PC-9 (cell line): ENCODE measurements at regions not wholly inside any gene's neighbourhood (a gene's known extent, or its start where the extent isn't known, plus 50 kb on each side); places are given as distances from the start of the nearest gene placed in this dataset.
"Not testable (repeated sequence)": the region's sequence is repeated elsewhere in the genome, so short reads cannot be mapped to it uniquely, and the experiment has no call there.

Experiments
- BruUV-seq: library from RNA; stranded (reverse); fragments of 400-500 nt; replicated peaks from 2 replicates; lab custom pipeline; 2021; lab: Mats Ljungman, UMichigan
- CTCF ChIA-PET: fragments of 300-600 bp; sonication (Branson Sonifier 250); formaldehyde crosslinking; loops from one replicate; lab custom pipeline; 2022; ENCODE audit warnings: antibody characterized with exemption; lab: Charles Lee
- POLR2A ChIA-PET: fragments of 300-600 bp; sonication (Branson Sonifier 250); formaldehyde crosslinking; loops from one replicate; lab custom pipeline; 2022; ENCODE audit warnings: antibody characterized with exemption; ENCODE audit not compliant: unreplicated experiment; lab: Charles Lee
- DNase-seq, 2 experiments: peaks; one replicate each; pipeline versions ENCODE4 v3.0.0 to v3.0.0-alpha.2; 2015 to 2022; ENCODE audit warnings: mixed read lengths in 1 of 2
- H2AFZ ChIP-seq: fragments of 200-600 bp; sonication (generic); 2 replicates; pipeline ENCODE4 v1.8.1; 2017; ENCODE audit warnings: antibody characterized with exemption
- H3F3A ChIP-seq: fragments of 200-600 bp; sonication (generic); 2 replicates; pipeline ENCODE4 v1.8.1; 2017; ENCODE audit warnings: antibody characterized with exemption, mild to moderate bottlenecking, low read depth; ENCODE audit not compliant: insufficient read depth
- H3K27ac ChIP-seq: fragments of 200-600 bp; sonication (generic); 2 replicates; pipeline ENCODE4 v1.6.1; 2016; ENCODE audit warnings: mixed run types
- H3K27me3 ChIP-seq: fragments of 200-600 bp; sonication (generic); 2 replicates; pipeline ENCODE4 v1.6.1; 2016; ENCODE audit warnings: low read depth, mixed run types; ENCODE audit not compliant: insufficient read depth
- H3K36me3 ChIP-seq: fragments of 200-600 bp; sonication (generic); 2 replicates; pipeline ENCODE4 v1.6.1; 2016; ENCODE audit warnings: low read depth, mixed run types
- H3K4me1 ChIP-seq: fragments of 200-600 bp; sonication (generic); replicated peaks from 2 replicates; pipeline ENCODE4 v1.6.1; 2016; ENCODE audit warnings: mixed run types; ENCODE audit not compliant: insufficient read depth
- H3K4me2 ChIP-seq: fragments of 200-600 bp; sonication (generic); 2 replicates; pipeline ENCODE4 v1.6.1; 2017; ENCODE audit warnings: mixed run types
- H3K4me3 ChIP-seq: fragments of 200-600 bp; sonication (generic); 2 replicates; pipeline ENCODE4 v1.6.1; 2016; ENCODE audit warnings: mixed run types
- H3K79me2 ChIP-seq: fragments of 200-600 bp; sonication (generic); 2 replicates; pipeline ENCODE4 v1.6.1; 2017; ENCODE audit warnings: low read depth, mixed run types
- H3K9me2 ChIP-seq: fragments of 200-600 bp; sonication (generic); 2 replicates; pipeline ENCODE4 v1.8.1; 2017; ENCODE audit warnings: mild to moderate bottlenecking; ENCODE audit not compliant: insufficient read depth
- H3K9me3 ChIP-seq: fragments of 200-600 bp; sonication (generic); 2 replicates; pipeline ENCODE4 v1.8.1; 2016; ENCODE audit warnings: low read depth; ENCODE audit not compliant: insufficient read depth
- H4K20me1 ChIP-seq: fragments of 200-600 bp; sonication (generic); 2 replicates; pipeline ENCODE4 v1.8.1; 2017; ENCODE audit not compliant: insufficient read depth
- CTCF ChIP-seq: fragments of 200-600 bp; sonication (generic); conservative IDR thresholded peaks from 2 replicates; pipeline ENCODE4 v1.6.1; 2017; ENCODE audit warnings: mixed run types, antibody characterized with exemption, mild to moderate bottlenecking, moderate library complexity
- EZH2 ChIP-seq: fragments of 200-600 bp; sonication (generic); IDR thresholded peaks from 2 replicates; pipeline ENCODE4 v1.8.0; 2017; ENCODE audit warnings: antibody characterized with exemption, low read depth
- intact Hi-C: fragments of 100-400 bp; cut with micrococcal nuclease; formaldehyde crosslinking; loops from one replicate; pipeline ENCODE4 v1.10.0; 2022; ENCODE audit not compliant: unreplicated experiment

GRCh38 chr2:220814441-220814840 lies 757.7 kb downstream of the EPHA4 start:
- no peaks in the 10 kb centered on the region for H3K36me3 ChIP-seq
- H3K27me3 ChIP-seq = no peaks in the 10 kb centered on the region
- DNase-seq = no peak
- H3K27ac ChIP-seq = no peak overlapping the region
- no TSS peak for BruUV-seq
- H2AFZ ChIP-seq = no peak overlapping the region
- ChIA-PET CTCF (no interaction called here), POLR2A (no interaction called here)
- H3K4me2 ChIP-seq = no peak overlapping the region
- H3K4me1 ChIP-seq = peaks cover 32% of the 10 kb centered on the region
- intact Hi-C loops = no loop called here
- H3K9me2 ChIP-seq = no peaks in the 10 kb centered on the region
- no peaks in the 10 kb centered on the region for H4K20me1 ChIP-seq
- TF ChIP-seq EZH2 (no peak), CTCF (no peak)
- no peaks in the 10 kb centered on the region for H3K9me3 ChIP-seq
- no peak overlapping the region for H3K4me3 ChIP-seq
- no peaks in the 10 kb centered on the region for H3K79me2 ChIP-seq
- H3F3A ChIP-seq = peaks cover 27% of the 10 kb centered on the region

- intact Hi-C loops = no loop called here
- CTCF ChIA-PET = no interaction called here
- POLR2A ChIA-PET = no interaction called here
Observed at GRCh38 chr2:220815698-220816097, 756.4 kb downstream of the EPHA4 start.

GRCh38 chr2:220821683-220822082 lies 750.4 kb downstream of the EPHA4 start:
- BruUV-seq = no TSS peak
- intact Hi-C loops = no loop called here

More at GRCh38 chr2:220815698-220816097, 756.4 kb downstream of the EPHA4 start:
- Histone ChIP-seq H3K27me3 (no peaks in the 10 kb centered on the region), H3K4me1 (peaks cover 25% of the 10 kb centered on the region), H3K4me2 (no peak overlapping the region), H3K9me2 (no peaks in the 10 kb centered on the region), H3K36me3 (no peaks in the 10 kb centered on the region), H3K9me3 (no peaks in the 10 kb centered on the region), H3K27ac (no peak overlapping the region), H3F3A (peaks cover 26% of the 10 kb centered on the region), H2AFZ (no peak overlapping the region), H4K20me1 (no peaks in the 10 kb centered on the region), H3K79me2 (no peaks in the 10 kb centered on the region), H3K4me3 (no peak overlapping the region)
- no peak for DNase-seq
- BruUV-seq = no TSS peak
- no peak for TF ChIP-seq EZH2
- TF ChIP-seq CTCF = no peak

GRCh38 chr2:220823590-220823989 lies 748.5 kb downstream of the EPHA4 start:
- H2AFZ ChIP-seq, CTCF ChIA-PET, H3K4me3 ChIP-seq, H3K27ac ChIP-seq, H3K9me3 ChIP-seq, H4K20me1 ChIP-seq, POLR2A ChIA-PET, H3K4me2 ChIP-seq, H3K79me2 ChIP-seq, intact Hi-C loops, H3K27me3 ChIP-seq, H3K36me3 ChIP-seq, BruUV-seq, H3K9me2 ChIP-seq, DNase-seq, H3K4me1 ChIP-seq, H3F3A ChIP-seq: not testable (repeated sequence)

More at GRCh38 chr2:220821683-220822082, 750.4 kb downstream of the EPHA4 start:
- H3K4me3 ChIP-seq = no peak overlapping the region
- POLR2A ChIA-PET = no interaction called here
- no peak overlapping the region for H3K27ac ChIP-seq
- 0 out of 2 replicates have a peak, but pooled peaks cover 4% of the 10 kb centered on the region for H3K9me3 ChIP-seq
- H3F3A ChIP-seq = no peaks in the 10 kb centered on the region
- H3K27me3 ChIP-seq = no peaks in the 10 kb centered on the region
- H2AFZ ChIP-seq = no peak overlapping the region
- DNase-seq = no peak
- no peaks in the 10 kb centered on the region for H3K79me2 ChIP-seq
- H3K9me2 ChIP-seq = no peaks in the 10 kb centered on the region
- TF ChIP-seq EZH2 = no peak
- no peak for TF ChIP-seq CTCF
- no peak overlapping the region for H3K4me2 ChIP-seq
- no peaks in the 10 kb centered on the region for H3K4me1 ChIP-seq
- no peaks in the 10 kb centered on the region for H3K36me3 ChIP-seq
- H4K20me1 ChIP-seq = no peaks in the 10 kb centered on the region
- CTCF ChIA-PET = no interaction called here
